Putamen (tissue), 1 donor: ENCODE measurements at regions not wholly inside any gene's neighbourhood (a gene's known extent, or its start where the extent isn't known, plus 50 kb on each side); places are given as distances from the start of the nearest gene placed in this dataset.

Source experiments
- DNase-seq: peaks from one replicate; pipeline ENCODE4 v3.0.0-alpha.2; 2016; ENCODE audit warnings: low spot score

DNA sequence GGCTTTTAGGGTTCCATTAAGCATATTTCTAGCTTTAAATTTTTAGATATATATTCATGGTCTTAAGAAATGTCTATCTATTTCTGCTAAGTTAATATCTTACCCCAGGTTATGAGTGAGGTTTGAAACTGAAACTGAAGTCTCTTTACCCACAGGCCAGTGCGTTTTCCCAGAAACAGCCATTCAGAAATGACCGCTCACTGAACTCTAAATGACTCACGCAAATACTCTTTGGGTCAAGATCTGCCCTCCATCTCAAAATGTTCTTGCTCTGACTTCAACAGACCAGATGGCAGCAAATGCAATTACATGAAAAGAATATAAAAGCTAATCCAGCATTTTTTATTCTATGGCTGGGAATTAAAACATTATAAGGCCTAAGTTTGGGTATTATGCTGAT, 315.2 kb downstream of the TDRD15 start:
- DNase-seq, result no peak

DNA sequence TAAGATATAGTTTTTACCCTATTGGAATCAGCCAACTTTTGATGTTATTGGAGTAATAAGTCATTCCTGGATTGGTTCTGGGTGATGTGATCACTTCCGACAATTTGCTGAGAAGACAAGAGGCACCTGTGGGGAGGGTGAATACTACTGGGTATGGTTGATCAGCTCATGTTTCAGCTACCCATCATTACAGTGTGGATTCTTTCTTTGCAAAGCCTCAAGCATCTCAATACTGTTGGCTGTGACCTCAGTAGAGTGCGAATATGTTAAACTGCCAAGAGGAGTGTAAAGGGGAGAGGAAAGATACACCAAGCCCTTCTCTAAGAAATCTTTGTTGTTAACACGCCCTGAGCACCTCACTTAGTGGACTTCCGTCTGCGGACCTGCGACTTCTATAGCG, 317.7 kb downstream of the TDRD15 start:
- DNase-seq, result no peak

DNA sequence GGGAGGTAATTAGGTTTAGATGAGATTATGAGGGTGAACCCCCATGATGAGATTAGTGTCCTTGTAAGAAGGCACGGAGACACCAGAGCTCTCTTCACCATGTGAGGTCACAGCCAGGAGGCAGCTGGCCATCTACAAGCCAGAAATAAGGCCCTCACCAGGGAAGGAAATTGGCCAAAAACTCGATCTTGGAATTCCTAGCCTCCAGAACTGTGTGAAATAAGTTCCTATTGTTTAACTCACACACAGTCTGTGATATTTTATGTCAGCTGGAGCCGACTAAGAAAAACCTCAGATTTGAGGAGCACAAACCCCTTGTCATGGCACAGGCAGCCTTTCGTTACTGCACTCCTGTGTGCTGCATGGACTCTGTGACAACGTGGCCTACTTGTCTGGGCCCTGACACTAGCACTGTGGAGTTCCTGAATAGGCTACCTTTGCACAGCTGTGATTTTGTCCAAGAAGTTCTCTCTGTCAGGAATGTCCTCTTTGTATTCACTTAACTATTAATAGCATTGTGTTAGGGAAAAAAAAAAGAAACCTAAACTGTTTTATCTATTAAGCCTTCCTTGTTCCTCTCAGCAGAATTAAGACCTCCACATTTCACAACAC, 319.8 kb downstream of the TDRD15 start:
- no peak for DNase-seq

GRCh38 chr2:21449881-21450280, 326.1 kb downstream of the TDRD15 start:
- DNase-seq, result no peak

- no peak for DNase-seq
These were observed 327.6 kb downstream of the TDRD15 start for GRCh38 chr2:21451403-21451802.

GRCh38 chr2:21452263-21452662, 328.5 kb downstream of the TDRD15 start:
- no peak for DNase-seq

- no peak for DNase-seq
These were observed 328.9 kb downstream of the TDRD15 start for GRCh38 chr2:21452678-21453077.

- DNase-seq, result peak; percentile 75
These were observed 330.1 kb downstream of the TDRD15 start for GRCh38 chr2:21453723-21454450.

- no peak for DNase-seq
These were observed 331.1 kb downstream of the TDRD15 start for GRCh38 chr2:21454839-21455238.

- no peak for DNase-seq
These were observed 338.0 kb downstream of the TDRD15 start for GRCh38 chr2:21461754-21462240.

DNA sequence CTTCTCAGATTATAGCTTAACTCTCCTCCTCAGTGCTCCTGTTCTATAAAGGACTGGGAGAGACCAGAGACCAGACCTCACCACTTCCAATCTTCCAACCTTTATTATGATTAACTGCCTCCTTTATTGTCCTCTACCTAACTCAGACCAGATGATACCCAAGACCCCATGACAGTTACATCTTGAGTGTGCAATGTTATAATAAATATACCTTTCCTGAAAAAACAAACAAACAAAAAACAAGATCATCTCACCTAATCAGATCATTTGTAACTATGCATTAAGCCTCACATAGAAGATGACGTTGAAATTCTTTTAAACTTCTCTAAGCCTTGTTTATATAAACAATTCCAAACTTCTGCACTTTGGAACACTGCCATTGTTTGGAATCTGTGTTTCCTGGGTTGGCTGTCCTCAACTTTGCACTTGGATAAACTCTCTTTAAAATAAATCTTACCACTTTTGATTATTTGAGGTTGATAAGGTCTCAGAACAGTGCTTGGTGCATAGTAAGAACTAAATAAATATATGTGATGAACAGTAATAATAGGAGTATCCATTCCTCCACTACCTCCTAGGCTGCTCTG, 342.7 kb downstream of the TDRD15 start:
- DNase-seq, result no peak

DNA sequence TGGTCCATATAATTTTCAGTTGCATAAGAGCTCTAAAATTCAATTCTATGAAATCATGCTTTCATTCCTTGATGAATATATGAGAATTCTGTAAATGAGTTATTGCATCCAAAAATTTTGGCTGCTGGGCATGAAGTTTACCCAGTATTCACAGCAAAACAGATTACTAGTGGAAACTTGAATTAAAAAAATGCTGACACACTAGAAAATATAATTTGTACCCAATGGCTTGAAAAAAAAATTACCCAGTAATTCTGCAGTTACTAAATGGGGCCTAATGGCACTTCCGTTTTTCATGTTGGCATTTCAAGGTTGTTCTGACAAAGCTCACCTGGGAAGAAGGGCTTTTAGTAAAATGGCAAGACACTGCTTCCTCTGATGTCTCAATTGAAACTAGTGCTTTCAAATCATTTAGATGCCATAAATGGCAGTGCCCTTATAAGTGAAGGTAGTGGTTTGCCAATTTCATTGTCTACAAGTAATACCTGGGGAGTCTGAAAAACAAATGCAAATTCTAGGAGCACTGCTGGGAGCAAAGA, 343.6 kb downstream of the TDRD15 start:
- DNase-seq, result no peak

- no peak for DNase-seq
These were observed 344.1 kb downstream of the TDRD15 start for GRCh38 chr2:21467910-21468309.

GRCh38 chr2:21468624-21469023, 344.9 kb downstream of the TDRD15 start:
- no peak for DNase-seq

DNA sequence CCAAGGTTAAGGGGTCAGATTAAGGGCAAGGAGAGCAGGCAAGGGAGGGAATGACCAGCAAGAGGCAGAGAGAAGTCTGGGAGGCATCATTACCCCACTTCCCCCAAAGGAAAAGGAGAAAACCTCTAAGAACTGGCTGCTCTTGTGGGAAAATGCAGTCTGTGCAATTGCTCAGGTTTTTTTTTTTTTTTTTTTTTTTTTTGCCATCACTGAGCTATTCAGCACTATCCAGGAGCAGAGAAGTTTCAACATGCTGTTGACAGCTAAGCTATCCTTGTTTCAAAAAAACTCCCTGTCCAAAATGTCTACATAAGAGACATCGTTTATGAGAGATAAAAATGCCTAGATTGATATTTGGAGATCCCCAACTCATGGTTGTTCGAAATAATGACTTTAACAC, 345.4 kb downstream of the TDRD15 start:
- no peak for DNase-seq

DNA sequence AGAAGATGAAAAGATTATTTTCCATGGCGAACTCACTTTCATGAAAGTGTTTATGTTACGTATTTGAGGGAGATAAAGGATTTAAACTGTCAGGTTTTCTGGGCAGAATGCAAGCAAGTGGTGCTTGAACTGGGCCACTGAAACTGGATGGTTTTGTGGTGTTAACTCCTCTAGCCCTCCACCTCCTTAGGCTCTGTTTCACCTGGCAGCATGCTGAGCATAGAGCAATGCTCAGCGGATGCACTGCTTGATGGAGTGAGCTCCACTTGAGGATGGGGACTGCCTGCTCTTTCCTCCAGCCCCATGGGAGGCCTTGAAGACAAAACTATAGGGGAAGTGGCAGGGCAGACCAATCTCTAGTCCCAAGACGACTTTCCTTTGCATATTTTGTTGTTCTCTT, 345.8 kb downstream of the TDRD15 start:
- DNase-seq, result no peak

DNA sequence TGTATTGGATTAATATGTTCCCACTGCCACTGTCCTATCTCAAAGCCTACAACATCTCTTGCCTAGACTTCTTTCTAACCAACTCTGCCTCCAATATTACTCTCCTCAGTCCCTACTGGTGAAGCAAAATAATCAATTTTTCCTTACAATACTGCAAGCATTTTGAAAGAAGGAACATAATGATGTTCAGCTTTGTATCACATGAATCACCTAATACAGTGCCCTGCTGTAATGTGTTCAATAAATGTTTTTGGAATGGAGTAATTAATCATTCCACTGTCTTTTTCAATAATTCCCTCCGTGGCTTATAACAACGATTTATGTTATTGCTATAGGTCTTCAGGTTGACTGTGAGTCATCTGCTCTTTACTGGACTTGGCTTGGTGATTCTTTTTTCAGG, 356.4 kb downstream of the TDRD15 start:
- DNase-seq, result no peak

DNA sequence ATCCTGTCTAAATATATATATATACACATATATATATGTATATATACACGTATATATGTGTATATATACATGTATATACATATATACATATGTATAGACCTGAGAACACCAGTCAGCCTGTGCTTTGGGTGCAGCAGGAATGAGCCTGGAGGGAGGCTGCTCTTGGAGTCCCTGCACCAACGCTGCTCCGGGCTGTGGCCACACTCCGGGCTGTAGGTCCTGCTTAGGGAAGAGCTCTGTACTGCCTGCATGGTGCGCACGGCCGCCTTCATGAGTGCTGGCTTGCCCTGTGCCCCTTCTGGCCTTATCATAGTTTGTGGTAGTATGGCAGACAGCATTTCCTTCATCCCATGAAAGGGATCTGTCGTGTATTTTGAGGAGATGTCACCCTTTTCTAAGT, 360.9 kb downstream of the TDRD15 start:
- no peak for DNase-seq

GRCh38 chr2:21486445-21486844, 362.7 kb downstream of the TDRD15 start:
- no peak for DNase-seq

DNA sequence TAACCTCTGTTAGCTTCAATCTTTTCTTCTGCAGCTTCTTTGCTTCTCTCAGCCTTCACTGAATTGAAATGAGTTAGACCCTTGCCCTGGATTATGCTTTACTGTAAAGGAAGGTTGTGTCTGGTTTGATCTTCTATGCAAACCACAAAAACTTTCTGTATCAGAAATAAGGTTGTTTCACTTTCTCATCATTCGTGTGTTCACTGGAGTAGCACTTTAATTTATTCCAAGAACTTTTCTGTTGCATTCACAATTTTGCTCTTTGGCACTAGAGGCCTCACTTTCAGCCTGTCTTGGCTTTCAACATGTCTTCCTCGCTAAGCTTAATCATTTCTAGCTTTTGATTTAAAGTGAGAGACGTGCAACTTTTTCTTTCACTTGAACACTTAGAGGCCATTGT, 365.3 kb downstream of the TDRD15 start:
- no peak for DNase-seq

- DNase-seq, result no peak
These were observed 374.2 kb downstream of the TDRD15 start for GRCh38 chr2:21498016-21498415.

DNA sequence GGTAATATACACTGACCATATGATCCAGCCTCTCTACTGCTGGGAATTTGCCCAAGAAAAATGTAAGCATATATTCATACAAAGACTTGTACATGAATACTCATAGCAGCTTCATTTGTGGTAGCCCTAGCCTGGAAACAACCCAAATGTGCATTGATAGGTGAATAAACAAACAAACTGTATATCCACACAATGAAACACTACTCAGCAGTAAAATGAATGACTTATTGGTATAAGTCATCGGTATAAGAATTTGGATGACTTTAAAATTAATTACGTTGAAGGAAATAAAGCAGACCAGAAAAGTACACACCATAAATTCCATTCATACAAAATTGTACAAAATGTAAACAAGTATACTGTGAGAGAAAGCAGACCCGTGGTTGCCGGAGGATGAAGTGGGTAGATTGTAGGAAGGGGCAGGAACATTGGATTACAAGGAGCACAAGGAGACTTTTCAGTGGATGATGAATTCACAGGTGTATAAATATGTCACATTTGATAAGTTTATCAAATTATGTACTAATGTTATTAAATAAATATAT, 376.7 kb downstream of the TDRD15 start:
- DNase-seq, result no peak
